OCI-LY7 (cell line): ENCODE measurements at regions not wholly inside any gene's neighbourhood (a gene's known extent, or its start where the extent isn't known, plus 50 kb on each side); places are given as distances from the start of the nearest gene placed in this dataset.

Experiments used
- CTCF ChIP-seq: fragments of 200-600 bp; sonication (generic); conservative IDR thresholded peaks from 2 replicates; pipeline ENCODE4 v1.5.1; 2014; ENCODE audit warnings: mild to moderate bottlenecking, antibody characterized with exemption, low read length, moderate library complexity, mixed read lengths
- EZH2phosphoT487 ChIP-seq: fragments of 200-600 bp; sonication (generic); IDR thresholded peaks from 2 replicates; pipeline ENCODE4 v1.6.1; 2018; ENCODE audit warnings: low read depth, borderline replicate concordance, mild to moderate bottlenecking, mixed run types, antibody characterized with exemption, low read length, moderate library complexity, mixed read lengths

GRCh38 chr17:79379700-79380445, 231.0 kb downstream of the RBFOX3 start:
- TF ChIP-seq CTCF (no peak), EZH2phosphoT487 (no peak)
